Epithelial cell of esophagus (primary cell): ENCODE measurements at regions not wholly inside any gene's neighbourhood (a gene's known extent, or its start where the extent isn't known, plus 50 kb on each side); places are given as distances from the start of the nearest gene placed in this dataset.
A peak's percentile ranks its signal among the peaks of the same experiment; 100 is the strongest.

ENCODE experiments used
- DNase-seq: peaks from one replicate; pipeline ENCODE4 v3.0.0; 2010; ENCODE audit warnings: low read depth
- H3K4me3 ChIP-seq: 2 replicates; pipeline ENCODE4 v1.5.1; 2011; ENCODE audit warnings: mild to moderate bottlenecking, low read length, control low read depth
- CTCF ChIP-seq: IDR thresholded peaks from 2 replicates; pipeline ENCODE4 v1.5.1; 2011; ENCODE audit warnings: low read depth, mild to moderate bottlenecking, low read length, control low read depth, inconsistent platforms; ENCODE audit not compliant: insufficient read depth; ENCODE audit errors: missing control alignments

GRCh38 chr2:45145073-45145899 is 136.0 kb upstream of the SIX2 start:
- no peak for TF ChIP-seq CTCF
- H3K4me3 ChIP-seq = no peak overlapping the region
- no peak for DNase-seq

GRCh38 chr2:45141883-45142866 is 132.9 kb upstream of the SIX2 start:
- H3K4me3 ChIP-seq = no peak overlapping the region
- TF ChIP-seq CTCF = no peak
- no peak for DNase-seq

- no peak for TF ChIP-seq CTCF
- no peak overlapping the region for H3K4me3 ChIP-seq
- DNase-seq = no peak
These were observed 131.4 kb upstream of the SIX2 start for GRCh38 chr2:45140675-45141074.

GRCh38 chr2:45138904-45139303 is 129.7 kb upstream of the SIX2 start:
- DNase-seq = no peak
- no peak overlapping the region for H3K4me3 ChIP-seq
- TF ChIP-seq CTCF = no peak

- no peak for TF ChIP-seq CTCF
- H3K4me3 ChIP-seq = no peak overlapping the region
- DNase-seq = no peak
These were observed 128.9 kb upstream of the SIX2 start for GRCh38 chr2:45137966-45138695.

- no peak for TF ChIP-seq CTCF
- DNase-seq = peak; percentile 51
- no peak overlapping the region for H3K4me3 ChIP-seq
These were observed 125.5 kb upstream of the SIX2 start for GRCh38 chr2:45134726-45135125.
